Loucy (cell line): ENCODE measurements at regions not wholly inside any gene's neighbourhood (a gene's known extent, or its start where the extent isn't known, plus 50 kb on each side); places are given as distances from the start of the nearest gene placed in this dataset.

Experiments
- H2AFZ ChIP-seq: fragments of 200-600 bp; sonication (generic); 2 replicates; pipeline ENCODE4 v1.6.0; 2016; ENCODE audit warnings: antibody characterized with exemption, mild to moderate bottlenecking, low read length, moderate library complexity
- H3F3A ChIP-seq: fragments of 200-600 bp; 2 replicates; pipeline ENCODE4 v1.6.0; 2016; ENCODE audit warnings: antibody characterized with exemption, low read depth, mild to moderate bottlenecking
- H3K27me3 ChIP-seq: fragments of 200-600 bp; sonication (generic); 2 replicates; pipeline ENCODE4 v1.6.1; 2014; ENCODE audit warnings: low read length, mild to moderate bottlenecking; ENCODE audit not compliant: insufficient read depth, poor library complexity, severe bottlenecking
- H3K36me3 ChIP-seq: fragments of 200-600 bp; sonication (generic); 2 replicates; pipeline ENCODE4 v1.6.1; 2016; ENCODE audit warnings: low read length; ENCODE audit not compliant: insufficient read depth
- H3K4me1 ChIP-seq: fragments of 200-600 bp; sonication (generic); 2 replicates; pipeline ENCODE4 v1.5.1; 2014; ENCODE audit warnings: low read length, mild to moderate bottlenecking; ENCODE audit not compliant: insufficient read depth, poor library complexity, severe bottlenecking
- H3K4me2 ChIP-seq: fragments of 200-600 bp; sonication (generic); 2 replicates; pipeline ENCODE4 v1.6.0; 2014; ENCODE audit warnings: antibody characterized with exemption, low read length, low read depth, mild to moderate bottlenecking; ENCODE audit not compliant: poor library complexity, severe bottlenecking
- H3K4me3 ChIP-seq: fragments of 200-600 bp; sonication (generic); 2 replicates; pipeline ENCODE4 v1.5.1; 2014; ENCODE audit warnings: low read length, mild to moderate bottlenecking, mixed read lengths; ENCODE audit not compliant: poor library complexity, severe bottlenecking
- H3K79me2 ChIP-seq: fragments of 200-600 bp; sonication (generic); 2 replicates; pipeline ENCODE4 v1.6.1; 2014; ENCODE audit warnings: low read length; ENCODE audit not compliant: insufficient read depth
- H3K9ac ChIP-seq: fragments of 200-600 bp; sonication (generic); 2 replicates; pipeline ENCODE4 v1.6.0; 2014; ENCODE audit warnings: mild to moderate bottlenecking, low read depth, low read length, moderate library complexity; ENCODE audit not compliant: poor library complexity, severe bottlenecking
- H3K9me2 ChIP-seq: fragments of 200-600 bp; sonication (generic); replicated peaks from 2 replicates; pipeline ENCODE4 v1.6.1; 2016; ENCODE audit warnings: low read depth, low read length, mixed read lengths
- H3K9me3 ChIP-seq: fragments of 200-600 bp; sonication (generic); 2 replicates; pipeline ENCODE4 v1.6.1; 2014; ENCODE audit warnings: mild to moderate bottlenecking, antibody characterized with exemption, low read length, low read depth; ENCODE audit not compliant: insufficient read depth
- H4K20me1 ChIP-seq: fragments of 200-600 bp; sonication (generic); 2 replicates; pipeline ENCODE4 v1.6.0; 2014; ENCODE audit warnings: antibody characterized with exemption, low read length, mild to moderate bottlenecking; ENCODE audit not compliant: insufficient read depth, poor library complexity, severe bottlenecking
- EZH2phosphoT487 ChIP-seq: fragments of 200-600 bp; IDR thresholded peaks from 2 replicates; pipeline ENCODE4 v1.6.1; 2018; ENCODE audit warnings: antibody characterized with exemption, mild to moderate bottlenecking, moderate library complexity, borderline replicate concordance
- TF ChIP-seq, protein P1 (sequence below): fragments of 200-600 bp; sonication (generic); conservative IDR thresholded peaks from 2 replicates; pipeline ENCODE4 v1.5.1; 2014; ENCODE audit warnings: mild to moderate bottlenecking, antibody characterized with exemption, low read length

DNA sequence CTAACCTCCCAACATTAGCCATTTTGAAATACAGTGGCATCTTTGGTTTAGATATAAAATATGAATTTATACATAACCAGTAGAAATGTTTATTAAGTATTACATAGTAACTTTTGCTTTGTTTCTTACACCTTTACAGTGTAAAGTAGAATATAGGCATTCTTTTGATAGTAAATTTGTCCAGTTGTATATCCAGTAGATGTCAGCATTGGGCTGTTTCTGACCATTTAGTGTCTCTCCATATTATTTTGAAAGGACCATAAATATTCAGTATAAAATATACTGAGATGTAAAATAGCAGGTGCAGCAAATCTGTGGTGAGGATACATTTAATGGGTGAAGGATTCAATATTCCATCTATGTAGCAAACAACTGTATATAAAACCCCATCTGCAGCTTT lies 115.8 kb upstream of the ZRANB2 start:
- no peak overlapping the region for H3K4me3 ChIP-seq
- no peaks in the 10 kb centered on the region for H4K20me1 ChIP-seq
- H3K9me3 ChIP-seq, result no peaks in the 10 kb centered on the region
- H3K4me2 ChIP-seq, result no peak overlapping the region
- H3K27me3 ChIP-seq, result no peaks in the 10 kb centered on the region
- H2AFZ ChIP-seq, result no peak overlapping the region
- no peaks in the 10 kb centered on the region for H3K36me3 ChIP-seq
- no peak overlapping the region for H3K9ac ChIP-seq
- H3K9me2 ChIP-seq, result no peaks in the 10 kb centered on the region
- no peaks in the 10 kb centered on the region for H3K79me2 ChIP-seq
- H3K4me1 ChIP-seq, result no peaks in the 10 kb centered on the region
- TF ChIP-seq EZH2phosphoT487, result no peak
- TF ChIP-seq, protein P1, sequence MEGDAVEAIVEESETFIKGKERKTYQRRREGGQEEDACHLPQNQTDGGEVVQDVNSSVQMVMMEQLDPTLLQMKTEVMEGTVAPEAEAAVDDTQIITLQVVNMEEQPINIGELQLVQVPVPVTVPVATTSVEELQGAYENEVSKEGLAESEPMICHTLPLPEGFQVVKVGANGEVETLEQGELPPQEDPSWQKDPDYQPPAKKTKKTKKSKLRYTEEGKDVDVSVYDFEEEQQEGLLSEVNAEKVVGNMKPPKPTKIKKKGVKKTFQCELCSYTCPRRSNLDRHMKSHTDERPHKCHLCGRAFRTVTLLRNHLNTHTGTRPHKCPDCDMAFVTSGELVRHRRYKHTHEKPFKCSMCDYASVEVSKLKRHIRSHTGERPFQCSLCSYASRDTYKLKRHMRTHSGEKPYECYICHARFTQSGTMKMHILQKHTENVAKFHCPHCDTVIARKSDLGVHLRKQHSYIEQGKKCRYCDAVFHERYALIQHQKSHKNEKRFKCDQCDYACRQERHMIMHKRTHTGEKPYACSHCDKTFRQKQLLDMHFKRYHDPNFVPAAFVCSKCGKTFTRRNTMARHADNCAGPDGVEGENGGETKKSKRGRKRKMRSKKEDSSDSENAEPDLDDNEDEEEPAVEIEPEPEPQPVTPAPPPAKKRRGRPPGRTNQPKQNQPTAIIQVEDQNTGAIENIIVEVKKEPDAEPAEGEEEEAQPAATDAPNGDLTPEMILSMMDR, result peak; percentile 64
- no peaks in the 10 kb centered on the region for H3F3A ChIP-seq

DNA sequence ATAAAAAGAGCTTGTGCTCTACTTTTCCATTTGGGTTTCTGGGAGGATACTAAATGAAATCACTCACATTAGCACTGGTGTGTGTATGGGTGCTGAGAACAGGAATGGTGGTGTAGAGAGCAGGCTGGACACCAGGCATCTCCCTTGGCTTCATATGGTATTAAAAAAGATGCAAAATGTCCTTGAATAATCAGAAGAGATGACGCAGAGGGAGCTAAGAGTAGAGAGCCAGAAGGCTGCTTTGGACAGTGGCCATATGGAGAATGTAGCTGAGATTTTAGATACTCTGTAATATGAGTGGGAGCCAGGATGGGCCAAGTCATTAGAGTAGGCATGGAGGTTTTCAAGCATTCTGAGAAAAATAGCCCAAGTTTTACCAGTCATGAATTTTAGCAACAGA lies 112.3 kb upstream of the ZRANB2 start:
- H3K4me3 ChIP-seq, result no peak overlapping the region
- no peaks in the 10 kb centered on the region for H3K9me3 ChIP-seq
- H3K4me1 ChIP-seq, result no peaks in the 10 kb centered on the region
- no peaks in the 10 kb centered on the region for H3F3A ChIP-seq
- no peak for TF ChIP-seq EZH2phosphoT487
- TF ChIP-seq, protein P1, result no peak
- H3K4me2 ChIP-seq, result no peak overlapping the region
- no peaks in the 10 kb centered on the region for H3K36me3 ChIP-seq
- H3K9ac ChIP-seq, result no peak overlapping the region
- no peaks in the 10 kb centered on the region for H3K27me3 ChIP-seq
- H4K20me1 ChIP-seq, result no peaks in the 10 kb centered on the region
- H3K79me2 ChIP-seq, result no peaks in the 10 kb centered on the region
- no peak overlapping the region for H2AFZ ChIP-seq
- H3K9me2 ChIP-seq, result no peaks in the 10 kb centered on the region

DNA sequence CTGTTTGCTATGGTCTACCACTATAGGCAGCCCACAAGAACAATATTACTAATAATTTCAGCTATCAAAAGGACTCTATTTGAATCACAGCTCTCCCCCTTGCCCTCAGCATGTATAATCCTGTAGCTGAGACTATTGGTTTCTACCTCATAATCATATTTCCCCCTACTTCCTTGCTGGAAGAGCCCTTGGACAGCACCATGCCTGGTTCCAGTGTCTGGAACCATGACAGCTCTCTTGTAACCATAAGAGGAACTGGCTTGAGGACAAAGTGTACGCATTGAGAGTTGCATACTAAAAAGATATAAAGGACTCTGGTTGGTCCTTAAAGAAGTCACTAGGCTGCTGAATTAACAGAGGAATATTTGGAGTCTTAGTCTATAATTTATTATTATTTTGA lies 110.7 kb upstream of the ZRANB2 start:
- Histone ChIP-seq H3K4me2 (no peak overlapping the region), H3K79me2 (no peaks in the 10 kb centered on the region), H4K20me1 (no peaks in the 10 kb centered on the region), H3K9me3 (no peaks in the 10 kb centered on the region), H3K4me1 (no peaks in the 10 kb centered on the region), H3K36me3 (no peaks in the 10 kb centered on the region), H3K4me3 (no peak overlapping the region), H2AFZ (no peak overlapping the region), H3K9ac (no peak overlapping the region), H3F3A (no peaks in the 10 kb centered on the region), H3K9me2 (no peaks in the 10 kb centered on the region), H3K27me3 (no peaks in the 10 kb centered on the region)
- TF ChIP-seq, protein P1, result no peak
- no peak for TF ChIP-seq EZH2phosphoT487
